K562 (cell line): ENCODE measurements at regions not wholly inside any gene's neighbourhood (a gene's known extent, or its start where the extent isn't known, plus 50 kb on each side); places are given as distances from the start of the nearest gene placed in this dataset.
"Not testable (repeated sequence)": the region's sequence is repeated elsewhere in the genome, so short reads cannot be mapped to it uniquely, and the experiment has no call there.

Experiments
- ATAC-seq: fragments of 200-7000 bp; cut with Tn5 transposase; 3 replicates; pipeline ENCODE4 v1.9.1; 2020; ENCODE audit warnings: moderate library complexity
- BruUV-seq: library from RNA; stranded (reverse); fragments of 400-500 nt; replicated peaks from 2 replicates; lab custom pipeline; 2021; lab: Mats Ljungman, UMichigan
- CTCF ChIA-PET: fragments of 300-600 bp; formaldehyde crosslinking; extraction: SDS; loops from one replicate; lab custom pipeline; 2021; ENCODE audit warnings: low intra/inter-chr PET ratio; lab: Yijun Ruan, JAX
- POLR2A ChIA-PET: fragments of 300-600, 350-650 bp; sonication (Branson Sonifier 250); formaldehyde crosslinking; extraction: SDS; loops from one replicate; lab custom pipeline; 2021; ENCODE audit warnings: antibody characterized with exemption, inconsistent platforms; lab: Yijun Ruan, JAX
- DNase-seq, 4 experiments: peaks; one replicate each; pipeline versions ENCODE4 v3.0.0 to v3.0.0-alpha.2; 2011 to 2018; ENCODE audit warnings: low spot score in 3 of 4, mixed read lengths in 3 of 4; ENCODE audit errors: extremely low read depth in 1 of 4
- FAIRE-seq: peaks from 2 replicates; lab custom pipeline; 2011; peaks lifted over from hg19 to GRCh38; lab: Jason Lieb, UNC
- H2AFZ ChIP-seq: 2 replicates; pipeline ENCODE4 v1.6.0; 2011; ENCODE audit warnings: low read depth, low read length, control low read depth, inconsistent platforms
- H3K27ac ChIP-seq: fragments of 200-600 bp; 3 replicates; pipeline ENCODE4 v1.8.0; 2011; ENCODE audit warnings: low read depth, mild to moderate bottlenecking, control low read depth, inconsistent platforms, low read length, moderate library complexity, mixed read lengths; ENCODE audit errors: extremely low read depth
- H3K27me3 ChIP-seq, 2 experiments: fragments of 300-600 bp in 1 of 2; 2 replicates in 1 of 2; 3 replicates in 1 of 2; pipeline versions ENCODE4 v1.6.0 to v1.8.0; 2011; ENCODE audit warnings: inconsistent platforms in 2 of 2, low read length in 2 of 2, mild to moderate bottlenecking in 1 of 2, mixed read lengths in 1 of 2, moderate library complexity in 1 of 2; ENCODE audit not compliant: control insufficient read depth in 2 of 2, insufficient read depth in 2 of 2
- H3K36me3 ChIP-seq: fragments of 300-600 bp; 3 replicates; pipeline ENCODE4 v1.8.0; 2011; ENCODE audit warnings: mild to moderate bottlenecking, low read length, inconsistent platforms; ENCODE audit not compliant: control insufficient read depth, insufficient read depth
- H3K4me1 ChIP-seq, 2 experiments: fragments of 200-600 bp in 1 of 2; replicated peaks in 1 of 2; 2 replicates in 1 of 2; 3 replicates in 1 of 2; pipeline versions ENCODE4 v1.5.1 to v1.8.0; 2011; ENCODE audit warnings: inconsistent platforms in 2 of 2, low read length in 2 of 2, mild to moderate bottlenecking in 1 of 2, mixed read lengths in 1 of 2, moderate library complexity in 1 of 2; ENCODE audit not compliant: control insufficient read depth in 2 of 2, insufficient read depth in 2 of 2
- H3K4me2 ChIP-seq: 2 replicates; pipeline ENCODE4 v1.6.1; 2011; ENCODE audit warnings: low read length, control low read depth, inconsistent platforms, mixed read lengths; ENCODE audit not compliant: insufficient read depth
- H3K4me3 ChIP-seq: fragments of 200-600 bp; sonication (generic), shearing (Covaris generic); 2 replicates; pipeline ENCODE4 v1.5.1; 2016; ENCODE audit warnings: control low read depth, inconsistent platforms
- H3K79me2 ChIP-seq: fragments of 200-600 bp; 3 replicates; pipeline ENCODE4 v1.8.0; 2011; ENCODE audit warnings: low read length, inconsistent platforms; ENCODE audit not compliant: control insufficient read depth, insufficient read depth
- H3K9ac ChIP-seq, 2 experiments: 2 replicates each; pipeline versions ENCODE4 v1.6.0 to v1.6.1; 2011; ENCODE audit warnings: low read depth in 2 of 2, low read length in 2 of 2, control low read depth in 1 of 2, inconsistent platforms in 1 of 2, mild to moderate bottlenecking in 1 of 2, mixed read lengths in 1 of 2; ENCODE audit not compliant: insufficient read depth in 1 of 2
- H3K9me1 ChIP-seq: one replicate; pipeline ENCODE4 v1.6.0; 2011; ENCODE audit warnings: inconsistent platforms, mild to moderate bottlenecking, low read length, moderate library complexity; ENCODE audit not compliant: control insufficient read depth, insufficient read depth
- H3K9me3 ChIP-seq: replicated peaks from 2 replicates; pipeline ENCODE4 v1.5.1; 2011; ENCODE audit warnings: low read depth, low read length, inconsistent platforms; ENCODE audit not compliant: control insufficient read depth, insufficient read depth
- H4K20me1 ChIP-seq: replicated peaks from 2 replicates; pipeline ENCODE4 v1.6.1; 2011; ENCODE audit warnings: low read length, inconsistent platforms, mixed read lengths; ENCODE audit not compliant: control insufficient read depth, insufficient read depth
- GATA2 ChIP-seq: sonication (generic); formaldehyde crosslinking; IDR thresholded peaks from 2 replicates; pipeline ENCODE4 v1.4.0; 2020; ENCODE audit warnings: mild to moderate bottlenecking, missing genetic modification reagents
- ZNF766 ChIP-seq: fragments of 200-800 bp; sonication (Bioruptor generic); conservative IDR thresholded peaks from 2 replicates; pipeline ENCODE4 v1.6.1; 2016; ENCODE audit warnings: missing genetic modification characterization, missing compliant biosample characterization
- WGBS: fragments of 100-300 bp; shearing (Covaris generic); methylation state at CpG from one replicate; pipeline ENCODE4 v1.1.6; 2016; ENCODE audit warnings: low coverage, mixed read lengths; ENCODE audit not compliant: insufficient coverage; ENCODE audit errors: missing lambda C conversion rate; 5-methylcytosine and 5-hydroxymethylcytosine counted together
- in situ Hi-C: fragments of 300-500 bp; cut with MboI; formaldehyde crosslinking; loops from 4 replicates; pipeline ENCODE4 v1.15.0; 2018; ENCODE audit warnings: inconsistent platforms, mixed read lengths
- intact Hi-C: fragments of 100-400 bp; cut with micrococcal nuclease; formaldehyde crosslinking; loops from 2 replicates; pipeline ENCODE4 v1.14.2; 2022
- TF ChIP-seq, protein P1 (sequence below), 3 experiments: IDR thresholded peaks in 2 of 3; conservative IDR thresholded peaks in 1 of 3; 2 replicates each; pipeline ENCODE4 v1.5.1; 2011 to 2012; ENCODE audit warnings: low read length in 3 of 3, mild to moderate bottlenecking in 3 of 3, control low read depth in 2 of 3, improper control_type of control experiment in 1 of 3, inconsistent platforms in 1 of 3, low read depth in 1 of 3, mixed read lengths in 1 of 3, moderate library complexity in 1 of 3; ENCODE audit not compliant: insufficient read depth in 2 of 3

DNA sequence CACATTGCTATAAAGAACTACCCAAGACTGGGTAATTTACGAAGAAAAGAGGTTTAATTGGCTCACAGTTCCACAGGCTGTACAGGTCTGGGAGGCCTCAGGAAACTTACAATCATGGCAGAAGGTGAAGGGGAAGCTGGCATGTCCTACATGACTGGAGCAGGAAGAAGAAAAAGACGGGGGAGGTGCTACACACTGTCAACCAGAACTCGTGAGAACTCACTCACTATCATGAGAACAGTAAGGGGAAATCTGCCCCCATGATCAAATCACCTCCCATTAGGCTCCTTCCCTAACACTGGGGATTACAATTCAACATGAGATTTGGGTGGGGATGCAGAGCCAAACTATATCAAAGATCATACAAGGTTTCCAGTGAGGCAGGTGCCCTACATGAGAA lies 94.3 kb upstream of the RNU6-1 start:
- H3K9me3 ChIP-seq, H4K20me1 ChIP-seq, ATAC-seq, FAIRE-seq, in situ Hi-C loops, H2AFZ ChIP-seq, H3K9me1 ChIP-seq, H3K4me2 ChIP-seq, DNase-seq, H3K79me2 ChIP-seq, intact Hi-C loops, H3K36me3 ChIP-seq, H3K27ac ChIP-seq, CTCF ChIA-PET, H3K9ac ChIP-seq, BruUV-seq, H3K4me1 ChIP-seq, POLR2A ChIA-PET, H3K4me3 ChIP-seq, H3K27me3 ChIP-seq: not testable (repeated sequence)
- 0 out of 2 replicates have a peak, but pooled peaks have one; percentile 53 for TF ChIP-seq ZNF766 (CRISPR knock-in tag)
- 10% methylated on average over 3 of the region's 3 CpGs for WGBS

DNA sequence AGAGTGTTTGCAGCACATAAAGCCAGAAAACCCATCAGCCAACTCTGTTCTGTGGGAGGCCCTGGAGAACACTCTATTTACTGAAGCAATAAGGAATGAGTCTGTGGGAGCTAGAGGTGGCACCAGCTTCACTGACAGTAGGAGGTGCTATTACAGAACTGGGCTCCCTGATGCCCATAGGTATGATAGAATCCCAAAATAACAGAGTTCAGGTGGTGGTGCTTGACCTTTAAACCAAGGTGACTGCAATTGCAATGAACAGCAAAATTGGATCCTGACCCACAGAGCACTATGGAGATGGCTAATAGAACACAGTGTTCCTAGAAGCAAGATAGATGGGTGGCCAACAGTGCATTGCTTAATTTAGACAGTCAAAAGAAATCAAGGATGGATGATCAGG lies 95.4 kb upstream of the RNU6-1 start:
- no peaks in the 10 kb centered on the region for H3K79me2 ChIP-seq
- DNase-seq (no peak), FAIRE-seq (no peak), ATAC-seq (no peak)
- CTCF ChIA-PET = no interaction called here
- TF ChIP-seq, protein P1, sequence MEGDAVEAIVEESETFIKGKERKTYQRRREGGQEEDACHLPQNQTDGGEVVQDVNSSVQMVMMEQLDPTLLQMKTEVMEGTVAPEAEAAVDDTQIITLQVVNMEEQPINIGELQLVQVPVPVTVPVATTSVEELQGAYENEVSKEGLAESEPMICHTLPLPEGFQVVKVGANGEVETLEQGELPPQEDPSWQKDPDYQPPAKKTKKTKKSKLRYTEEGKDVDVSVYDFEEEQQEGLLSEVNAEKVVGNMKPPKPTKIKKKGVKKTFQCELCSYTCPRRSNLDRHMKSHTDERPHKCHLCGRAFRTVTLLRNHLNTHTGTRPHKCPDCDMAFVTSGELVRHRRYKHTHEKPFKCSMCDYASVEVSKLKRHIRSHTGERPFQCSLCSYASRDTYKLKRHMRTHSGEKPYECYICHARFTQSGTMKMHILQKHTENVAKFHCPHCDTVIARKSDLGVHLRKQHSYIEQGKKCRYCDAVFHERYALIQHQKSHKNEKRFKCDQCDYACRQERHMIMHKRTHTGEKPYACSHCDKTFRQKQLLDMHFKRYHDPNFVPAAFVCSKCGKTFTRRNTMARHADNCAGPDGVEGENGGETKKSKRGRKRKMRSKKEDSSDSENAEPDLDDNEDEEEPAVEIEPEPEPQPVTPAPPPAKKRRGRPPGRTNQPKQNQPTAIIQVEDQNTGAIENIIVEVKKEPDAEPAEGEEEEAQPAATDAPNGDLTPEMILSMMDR (IDR thresholded peaks at IDR 0.05 in 2 of 3, conservative IDR thresholded peaks at IDR 0.05 in 1 of 3; ENCODE audit: insufficient read depth in 2 of 3, low read depth in 1 of 3, low read length in 3 of 3) = 0 out of 6 replicates have a peak, but pooled peaks of 1 of the 3 experiments have one; percentile 4
- no peak for TF ChIP-seq GATA2 (CRISPR knock-in tag)
- no peak overlapping the region for H3K4me3 ChIP-seq
- H3K27ac ChIP-seq = no peak overlapping the region
- H3K4me1 ChIP-seq = no peaks in the 10 kb centered on the region; a peak in 2 of 5 replicates
- no peak overlapping the region for H2AFZ ChIP-seq
- H3K9me3 ChIP-seq = no peaks in the 10 kb centered on the region
- no peaks in the 10 kb centered on the region for H3K9me1 ChIP-seq
- in situ Hi-C loops (no loop called here), intact Hi-C loops (loop anchor here (5.0 kb wide), 1 partner anchor 73 kb away; no protein-coding TSS in a partner anchor)
- H3K36me3 ChIP-seq = no peaks in the 10 kb centered on the region
- no TSS peak for BruUV-seq
- no peaks in the 10 kb centered on the region for H3K27me3 ChIP-seq
- no peaks in the 10 kb centered on the region; the same call in 1 of the 2 replicates for H4K20me1 ChIP-seq
- no peak overlapping the region for H3K9ac ChIP-seq
- POLR2A ChIA-PET = no interaction called here
- H3K4me2 ChIP-seq = no peak overlapping the region
